Upper lobe of left lung (tissue), 4 donors: ENCODE measurements at regions not wholly inside any gene's neighbourhood (a gene's known extent, or its start where the extent isn't known, plus 50 kb on each side); places are given as distances from the start of the nearest gene placed in this dataset.

Source experiments
- EP300 ChIP-seq, 4 donors: sonication (generic); formaldehyde crosslinking; IDR thresholded peaks; one replicate each; pipeline ENCODE4 v1.5.1; 2017; ENCODE audit warnings: antibody characterized with exemption in 4 of 4, control low read depth in 2 of 4
- POLR2A ChIP-seq, 4 donors: fragments of 450-650 bp; IDR thresholded peaks; one replicate each; pipeline ENCODE4 v1.5.1; 2016 to 2017; ENCODE audit warnings: antibody characterized with exemption in 4 of 4, mild to moderate bottlenecking in 2 of 4
- POLR2AphosphoS5 ChIP-seq, 2 donors: sonication (generic); formaldehyde crosslinking; IDR thresholded peaks; one replicate each; pipeline ENCODE4 v1.5.1; 2017; ENCODE audit warnings: antibody characterized with exemption in 2 of 2
- TF ChIP-seq, protein P1 (sequence below), 6 experiments: fragments of 450-650 bp in 4 of 6; fragments of 200-600 bp in 2 of 6; sonication (generic) in 2 of 6; IDR thresholded peaks; one replicate each; pipeline ENCODE4 v1.5.1; 2016 to 2019; ENCODE audit warnings: antibody characterized with exemption in 6 of 6

DNA sequence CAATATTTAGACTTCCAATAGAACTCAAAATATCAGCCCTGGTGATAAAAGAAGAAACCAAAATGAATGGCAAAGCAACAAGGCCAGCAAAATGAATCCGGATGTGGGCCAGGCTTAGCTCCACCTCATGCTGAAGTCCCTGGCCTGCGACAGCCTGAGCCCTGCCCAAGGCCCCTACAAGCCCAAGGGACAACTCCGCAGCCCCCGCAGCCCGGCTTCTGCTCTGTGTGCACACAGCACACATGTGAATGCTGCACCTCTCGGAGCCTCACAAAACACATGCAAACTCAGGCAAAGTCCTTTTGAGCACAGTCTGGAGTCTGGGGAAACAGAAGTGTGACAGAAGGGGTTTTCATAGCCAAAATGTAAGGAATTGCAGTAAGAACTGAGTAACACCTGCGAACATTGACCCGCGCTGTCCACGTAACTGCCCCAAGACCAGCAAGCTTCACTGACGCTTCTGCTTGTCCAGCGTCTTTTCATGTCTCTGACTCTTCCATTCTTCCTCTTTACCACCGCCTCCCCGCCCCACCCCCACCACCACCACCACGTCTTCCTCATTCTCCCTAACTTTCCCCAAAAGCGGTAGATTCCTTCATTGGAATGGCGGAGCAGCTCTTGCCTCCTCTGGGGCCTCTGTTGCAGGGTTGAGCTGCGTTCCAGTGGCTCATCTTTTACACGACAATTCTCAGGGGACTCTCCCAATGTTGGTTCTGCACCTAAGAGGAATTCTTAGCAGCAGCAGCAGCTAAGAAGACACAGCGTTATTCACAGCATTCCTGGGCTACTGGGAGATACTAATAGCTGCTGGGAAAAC, 136.4 kb upstream of the COPS8 start:
- TF ChIP-seq, protein P1, sequence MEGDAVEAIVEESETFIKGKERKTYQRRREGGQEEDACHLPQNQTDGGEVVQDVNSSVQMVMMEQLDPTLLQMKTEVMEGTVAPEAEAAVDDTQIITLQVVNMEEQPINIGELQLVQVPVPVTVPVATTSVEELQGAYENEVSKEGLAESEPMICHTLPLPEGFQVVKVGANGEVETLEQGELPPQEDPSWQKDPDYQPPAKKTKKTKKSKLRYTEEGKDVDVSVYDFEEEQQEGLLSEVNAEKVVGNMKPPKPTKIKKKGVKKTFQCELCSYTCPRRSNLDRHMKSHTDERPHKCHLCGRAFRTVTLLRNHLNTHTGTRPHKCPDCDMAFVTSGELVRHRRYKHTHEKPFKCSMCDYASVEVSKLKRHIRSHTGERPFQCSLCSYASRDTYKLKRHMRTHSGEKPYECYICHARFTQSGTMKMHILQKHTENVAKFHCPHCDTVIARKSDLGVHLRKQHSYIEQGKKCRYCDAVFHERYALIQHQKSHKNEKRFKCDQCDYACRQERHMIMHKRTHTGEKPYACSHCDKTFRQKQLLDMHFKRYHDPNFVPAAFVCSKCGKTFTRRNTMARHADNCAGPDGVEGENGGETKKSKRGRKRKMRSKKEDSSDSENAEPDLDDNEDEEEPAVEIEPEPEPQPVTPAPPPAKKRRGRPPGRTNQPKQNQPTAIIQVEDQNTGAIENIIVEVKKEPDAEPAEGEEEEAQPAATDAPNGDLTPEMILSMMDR (IDR thresholded peaks at IDR 0.05) = no peak
- TF ChIP-seq POLR2A (IDR thresholded peaks at IDR 0.05) (no peak), POLR2AphosphoS5 (IDR thresholded peaks at IDR 0.05) (no peak), EP300 (IDR thresholded peaks at IDR 0.05) (no peak)
